Astrocyte of the hippocampus (primary cell): ENCODE measurements at regions not wholly inside any gene's neighbourhood (a gene's known extent, or its start where the extent isn't known, plus 50 kb on each side); places are given as distances from the start of the nearest gene placed in this dataset.
"Not testable (repeated sequence)": the region's sequence is repeated elsewhere in the genome, so short reads cannot be mapped to it uniquely, and the experiment has no call there.

Experiments
- DNase-seq: peaks from one replicate; pipeline ENCODE4 v3.0.0; 2011; ENCODE audit warnings: low read depth, low spot score

GRCh38 chr5:35561396-35561795 lies 56.3 kb upstream of the SPEF2 start:
- DNase-seq: no peak

GRCh38 chr5:35557748-35558147 lies 59.9 kb upstream of the SPEF2 start:
- DNase-seq: no peak

GRCh38 chr5:35557199-35557598 lies 60.5 kb upstream of the SPEF2 start:
- no peak for DNase-seq

GRCh38 chr5:35554016-35554415 lies 63.6 kb upstream of the SPEF2 start:
- DNase-seq: no peak

- no peak for DNase-seq
Observed at GRCh38 chr5:35545190-35545589, 72.5 kb upstream of the SPEF2 start.

GRCh38 chr5:35543408-35543807 lies 74.3 kb upstream of the SPEF2 start:
- DNase-seq: no peak

- DNase-seq: no peak
Observed at GRCh38 chr5:35540002-35540401, 77.7 kb upstream of the SPEF2 start.

- DNase-seq: no peak
Observed at GRCh38 chr5:35538198-35538931, 79.3 kb upstream of the SPEF2 start.

GRCh38 chr5:35533156-35533555 lies 84.5 kb upstream of the SPEF2 start:
- DNase-seq: no peak

- DNase-seq: not testable (repeated sequence)
Observed at GRCh38 chr5:35531553-35531952, 86.1 kb upstream of the SPEF2 start.

GRCh38 chr5:35518104-35518503 lies 99.6 kb upstream of the SPEF2 start:
- DNase-seq: no peak

- DNase-seq: no peak
Observed at GRCh38 chr5:35516271-35516670, 101.4 kb upstream of the SPEF2 start.

GRCh38 chr5:35513612-35514011 lies 104.1 kb upstream of the SPEF2 start:
- no peak for DNase-seq

- DNase-seq: peak; percentile 1
Observed at GRCh38 chr5:35502206-35502605, 115.5 kb upstream of the SPEF2 start.

GRCh38 chr5:35488791-35489190 lies 128.9 kb upstream of the SPEF2 start:
- DNase-seq: no peak

- DNase-seq: no peak
Observed at GRCh38 chr5:35488055-35488454, 129.6 kb upstream of the SPEF2 start.

GRCh38 chr5:35487233-35488025 lies 130.2 kb upstream of the SPEF2 start:
- DNase-seq: no peak

GRCh38 chr5:35485487-35485886 lies 132.2 kb upstream of the SPEF2 start:
- DNase-seq: no peak

- DNase-seq: no peak
Observed at GRCh38 chr5:35484241-35484640, 133.4 kb upstream of the SPEF2 start.

- DNase-seq: no peak
Observed at GRCh38 chr5:35483780-35484179, 133.9 kb upstream of the SPEF2 start.

- no peak for DNase-seq
Observed at GRCh38 chr5:35483191-35483590, 134.5 kb upstream of the SPEF2 start.

GRCh38 chr5:35482167-35482755 lies 135.4 kb upstream of the SPEF2 start:
- DNase-seq: no peak
